ENCODE measurements at regions not wholly inside any gene's neighbourhood (a gene's known extent, or its start where the extent isn't known, plus 50 kb on each side); places are given as distances from the start of the nearest gene placed in this dataset.

- H3K4me3 ChIP-seq = no peak overlapping the region
- no peak overlapping the region for H3K27ac ChIP-seq
- no peak for TF ChIP-seq CTCF (IDR thresholded peaks at IDR 0.05)
- H3K27me3 ChIP-seq = no peaks in the 10 kb centered on the region
- no peaks in the 10 kb centered on the region for H3K9me3 ChIP-seq
- intact Hi-C loops (cut with DNase I; ENCODE audit: low total_unique reads) = no loop called here
- DNase-seq = no peak
- H3K36me3 ChIP-seq = no peaks in the 10 kb centered on the region
- no peaks in the 10 kb centered on the region for H3K4me1 ChIP-seq
Observed at GRCh38 chr11:80872116-80872728, 1431.4 kb upstream of the TENM4 start.

- no peak for TF ChIP-seq CTCF (IDR thresholded peaks at IDR 0.05)
- no peaks in the 10 kb centered on the region for H3K36me3 ChIP-seq
- H3K27ac ChIP-seq = no peak overlapping the region
- H3K4me1 ChIP-seq = no peaks in the 10 kb centered on the region
- DNase-seq = no peak
- H3K4me3 ChIP-seq = no peak overlapping the region
- H3K27me3 ChIP-seq = no peaks in the 10 kb centered on the region
- no peaks in the 10 kb centered on the region for H3K9me3 ChIP-seq
- intact Hi-C loops (cut with DNase I; ENCODE audit: low total_unique reads) = no loop called here
Observed at GRCh38 chr11:80868831-80869230, 1428.0 kb upstream of the TENM4 start.

- TF ChIP-seq CTCF (IDR thresholded peaks at IDR 0.05) = no peak
- no peaks in the 10 kb centered on the region for H3K36me3 ChIP-seq
- intact Hi-C loops (cut with DNase I; ENCODE audit: low total_unique reads) = no loop called here
Observed at GRCh38 chr11:80862011-80862410, 1421.2 kb upstream of the TENM4 start.

GRCh38 chr11:80861193-80861592, 1420.4 kb upstream of the TENM4 start:
- no peak for TF ChIP-seq CTCF (IDR thresholded peaks at IDR 0.05)
- no peak for DNase-seq
- Histone ChIP-seq H3K9me3 (peaks cover 0 to 3% (median 0%) of the 10 kb centered on the region in 3 donors), H3K36me3 (no peaks in the 10 kb centered on the region), H3K27ac (no peak overlapping the region), H3K27me3 (no peaks in the 10 kb centered on the region), H3K4me3 (no peak overlapping the region), H3K4me1 (no peaks in the 10 kb centered on the region)
- intact Hi-C loops (cut with DNase I; ENCODE audit: low total_unique reads) = no loop called here

More at GRCh38 chr11:80862011-80862410, 1421.2 kb upstream of the TENM4 start:
- Histone ChIP-seq H3K4me3 (no peak overlapping the region), H3K9me3 (peaks cover 0 to 2% (median 0%) of the 10 kb centered on the region in 3 donors), H3K27me3 (no peaks in the 10 kb centered on the region), H3K27ac (no peak overlapping the region), H3K4me1 (no peaks in the 10 kb centered on the region)
- DNase-seq = no peak

- Histone ChIP-seq H3K4me1 (no peaks in the 10 kb centered on the region), H3K9me3 (peaks cover 0 to 3% (median 0%) of the 10 kb centered on the region in 3 donors), H3K36me3 (no peaks in the 10 kb centered on the region), H3K4me3 (no peak overlapping the region), H3K27ac (no peak overlapping the region), H3K27me3 (no peaks in the 10 kb centered on the region)
- TF ChIP-seq CTCF (IDR thresholded peaks at IDR 0.05) = no peak
- no peak for DNase-seq
- intact Hi-C loops (cut with DNase I; ENCODE audit: low total_unique reads) = no loop called here
Observed at GRCh38 chr11:80860632-80861031, 1419.8 kb upstream of the TENM4 start.

- no peak for TF ChIP-seq CTCF (IDR thresholded peaks at IDR 0.05)
- H3K27ac ChIP-seq = no peak overlapping the region
- H3K27me3 ChIP-seq = no peaks in the 10 kb centered on the region
- H3K4me1 ChIP-seq = no peaks in the 10 kb centered on the region
- no peak overlapping the region for H3K4me3 ChIP-seq
- DNase-seq = no peak
- intact Hi-C loops (cut with DNase I; ENCODE audit: low total_unique reads) = no loop called here
- peaks cover 0 to 3% (median 0%) of the 10 kb centered on the region in 3 donors for H3K9me3 ChIP-seq
- no peaks in the 10 kb centered on the region for H3K36me3 ChIP-seq
Observed at GRCh38 chr11:80856066-80856465, 1415.2 kb upstream of the TENM4 start.

Measured in tibial artery (tissue), 4 donors.